ENCODE measurements at regions not wholly inside any gene's neighbourhood (a gene's known extent, or its start where the extent isn't known, plus 50 kb on each side); places are given as distances from the start of the nearest gene placed in this dataset.

DNA sequence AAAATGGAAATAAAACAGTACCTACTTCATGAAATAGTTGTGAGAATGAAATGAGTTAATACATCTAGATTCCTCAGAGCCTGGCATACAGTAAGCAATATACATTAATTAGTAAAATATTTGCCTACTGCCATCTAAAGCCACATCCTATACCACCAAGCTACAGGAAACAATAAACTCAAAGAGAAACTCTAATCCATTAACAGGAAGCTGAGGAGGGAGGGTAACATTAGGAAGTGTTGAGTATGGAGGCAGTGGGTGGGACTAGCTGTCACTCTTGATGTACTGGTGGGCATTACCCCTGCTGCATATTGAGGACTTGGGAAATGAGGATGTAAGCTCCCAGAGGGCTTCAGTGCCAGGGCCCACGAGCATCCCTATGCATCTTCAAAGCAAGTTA is 396.5 kb downstream of the TNS1 start:
- TF ChIP-seq, protein P1, sequence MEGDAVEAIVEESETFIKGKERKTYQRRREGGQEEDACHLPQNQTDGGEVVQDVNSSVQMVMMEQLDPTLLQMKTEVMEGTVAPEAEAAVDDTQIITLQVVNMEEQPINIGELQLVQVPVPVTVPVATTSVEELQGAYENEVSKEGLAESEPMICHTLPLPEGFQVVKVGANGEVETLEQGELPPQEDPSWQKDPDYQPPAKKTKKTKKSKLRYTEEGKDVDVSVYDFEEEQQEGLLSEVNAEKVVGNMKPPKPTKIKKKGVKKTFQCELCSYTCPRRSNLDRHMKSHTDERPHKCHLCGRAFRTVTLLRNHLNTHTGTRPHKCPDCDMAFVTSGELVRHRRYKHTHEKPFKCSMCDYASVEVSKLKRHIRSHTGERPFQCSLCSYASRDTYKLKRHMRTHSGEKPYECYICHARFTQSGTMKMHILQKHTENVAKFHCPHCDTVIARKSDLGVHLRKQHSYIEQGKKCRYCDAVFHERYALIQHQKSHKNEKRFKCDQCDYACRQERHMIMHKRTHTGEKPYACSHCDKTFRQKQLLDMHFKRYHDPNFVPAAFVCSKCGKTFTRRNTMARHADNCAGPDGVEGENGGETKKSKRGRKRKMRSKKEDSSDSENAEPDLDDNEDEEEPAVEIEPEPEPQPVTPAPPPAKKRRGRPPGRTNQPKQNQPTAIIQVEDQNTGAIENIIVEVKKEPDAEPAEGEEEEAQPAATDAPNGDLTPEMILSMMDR (IDR thresholded peaks at IDR 0.05) = no peak
- TF ChIP-seq ZFX (IDR thresholded peaks at IDR 0.05; ENCODE audit: borderline replicate concordance) = no peak
